HCEC 1CT (cell line): ENCODE measurements at regions not wholly inside any gene's neighbourhood (a gene's known extent, or its start where the extent isn't known, plus 50 kb on each side); places are given as distances from the start of the nearest gene placed in this dataset.
A peak's percentile ranks its signal among the peaks of the same experiment; 100 is the strongest.

ENCODE experiments used
- DNase-seq: peaks from one replicate; pipeline ENCODE4 v3.0.0-alpha.2; 2017

- DNase-seq = peak; percentile 64
Observed at GRCh38 chr12:68451261-68452077, 119.3 kb upstream of the MDM1 start.

DNA sequence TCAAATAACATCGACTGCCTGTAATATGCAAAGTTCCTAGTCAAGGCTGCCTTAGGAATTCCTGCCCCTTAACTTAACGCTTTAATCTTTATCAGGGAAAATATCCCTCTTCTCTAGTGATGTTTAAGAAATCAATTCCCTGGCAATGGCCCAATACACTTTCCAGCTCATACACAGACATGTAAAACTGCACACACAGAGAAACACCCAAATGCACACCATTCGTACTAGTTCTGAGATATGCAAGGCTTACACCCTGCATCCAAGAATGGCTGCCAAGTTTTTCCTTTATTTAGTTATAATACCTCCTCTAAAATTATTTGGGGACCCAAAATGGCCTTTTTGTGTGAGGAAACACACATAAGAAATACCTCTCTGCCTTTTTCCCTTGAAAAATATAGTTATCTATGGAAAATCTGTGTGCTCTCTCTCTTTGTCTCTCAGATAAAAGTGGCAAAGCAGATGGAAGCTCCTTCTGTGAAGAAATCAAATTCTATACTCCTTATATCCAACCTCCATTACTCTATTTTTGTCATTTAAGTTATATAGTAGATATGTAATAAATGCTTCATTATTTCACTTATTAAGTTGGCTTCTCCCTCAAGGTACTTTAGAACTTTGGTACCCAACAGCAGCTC lies 120.0 kb upstream of the MDM1 start:
- no peak for DNase-seq

- DNase-seq = no peak
Observed at GRCh38 chr12:68453278-68453677, 121.1 kb upstream of the MDM1 start.

DNA sequence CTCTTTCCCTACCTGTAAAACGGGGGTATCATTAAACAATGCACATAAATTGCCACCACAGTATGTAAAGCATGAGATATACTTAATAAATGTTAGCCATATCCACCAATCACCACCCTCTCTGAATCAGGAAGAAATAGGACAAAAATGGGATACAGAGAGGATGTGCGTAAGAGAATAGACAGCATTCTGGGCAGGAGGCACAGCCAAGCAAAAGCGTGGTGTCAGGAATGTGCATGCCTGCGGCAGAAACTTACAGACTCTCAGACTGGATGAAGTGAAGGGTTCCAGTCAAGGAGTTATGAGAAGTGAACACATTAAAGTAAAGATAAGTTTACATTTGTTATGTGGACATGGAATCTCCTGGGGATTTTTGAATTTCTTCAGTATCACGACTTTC lies 121.7 kb upstream of the MDM1 start:
- no peak for DNase-seq

DNA sequence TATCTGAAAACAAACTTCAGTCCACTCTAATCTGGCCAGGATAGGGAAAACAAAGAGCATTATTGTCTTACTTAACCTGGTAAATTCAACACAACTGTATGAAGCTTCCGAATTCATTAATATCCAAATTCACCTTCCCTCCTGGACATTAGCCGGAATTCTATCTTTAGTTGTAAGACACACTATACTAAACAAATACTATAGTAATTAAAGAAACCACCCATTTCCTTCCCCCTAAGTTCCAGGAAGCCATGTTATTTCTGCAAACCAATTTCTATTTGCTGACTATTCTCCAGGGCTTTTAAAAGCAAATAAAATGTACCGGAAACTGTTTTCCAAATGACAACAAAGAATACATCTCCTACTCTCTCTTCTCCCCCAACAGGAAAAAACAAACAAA lies 122.7 kb upstream of the MDM1 start:
- no peak for DNase-seq

GRCh38 chr12:68455691-68456345 lies 123.7 kb upstream of the MDM1 start:
- DNase-seq = no peak

DNA sequence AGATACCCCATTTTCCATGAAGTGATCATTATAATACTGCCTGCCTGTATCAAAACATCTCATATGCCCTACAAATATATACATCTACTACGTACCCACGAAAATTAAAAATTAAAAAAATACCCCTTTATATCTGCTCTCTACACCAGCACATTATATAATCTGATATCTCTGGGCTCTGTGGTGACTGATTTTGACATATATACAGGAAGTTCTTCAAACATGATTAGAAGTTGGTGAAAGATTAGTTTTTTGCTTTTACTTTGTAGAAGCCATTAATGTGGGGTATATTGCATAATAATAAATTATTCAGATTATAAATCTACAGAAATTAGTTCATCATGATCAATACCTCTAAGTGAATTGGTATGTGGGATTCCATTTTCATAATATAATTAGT lies 126.7 kb upstream of the MDM1 start:
- DNase-seq = no peak

GRCh38 chr12:68460236-68460635 lies 128.1 kb upstream of the MDM1 start:
- DNase-seq = no peak

DNA sequence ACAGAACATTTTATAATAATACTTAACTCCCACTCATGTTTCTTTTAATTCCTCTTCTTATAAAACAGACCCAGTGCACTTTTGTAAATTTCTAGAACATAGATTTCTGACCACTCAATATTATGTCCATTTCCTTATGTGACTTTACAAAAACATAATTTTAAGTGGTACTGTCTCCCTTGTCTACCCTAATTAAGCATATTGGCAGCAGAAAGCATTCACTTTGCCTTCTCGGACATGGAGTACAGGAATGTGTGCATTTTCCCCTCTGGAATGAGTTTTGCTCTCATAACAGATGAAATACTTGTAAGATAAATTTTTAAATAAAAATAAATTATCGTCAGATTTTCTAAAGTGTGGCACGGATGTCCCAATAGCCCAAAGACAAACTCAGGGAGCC lies 129.5 kb upstream of the MDM1 start:
- DNase-seq = no peak

DNA sequence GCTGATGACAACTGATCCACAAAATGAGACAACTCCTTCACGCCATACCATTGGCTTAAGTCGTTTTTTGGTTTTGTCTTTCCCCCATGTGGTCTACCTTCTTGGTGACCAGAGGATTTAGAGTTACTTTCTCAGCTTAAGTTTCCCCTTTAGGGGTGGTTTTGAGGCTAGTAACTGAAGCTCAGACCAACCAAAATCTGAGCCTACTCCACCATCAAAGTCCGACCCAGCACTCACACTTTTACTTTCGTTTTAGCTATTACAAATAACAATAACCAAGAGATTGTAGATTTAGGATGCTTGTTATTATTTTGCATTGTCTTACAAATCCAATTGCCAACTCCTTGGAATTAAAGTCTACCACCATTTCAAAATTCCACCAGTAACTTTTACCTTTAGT lies 130.6 kb upstream of the MDM1 start:
- no peak for DNase-seq

DNA sequence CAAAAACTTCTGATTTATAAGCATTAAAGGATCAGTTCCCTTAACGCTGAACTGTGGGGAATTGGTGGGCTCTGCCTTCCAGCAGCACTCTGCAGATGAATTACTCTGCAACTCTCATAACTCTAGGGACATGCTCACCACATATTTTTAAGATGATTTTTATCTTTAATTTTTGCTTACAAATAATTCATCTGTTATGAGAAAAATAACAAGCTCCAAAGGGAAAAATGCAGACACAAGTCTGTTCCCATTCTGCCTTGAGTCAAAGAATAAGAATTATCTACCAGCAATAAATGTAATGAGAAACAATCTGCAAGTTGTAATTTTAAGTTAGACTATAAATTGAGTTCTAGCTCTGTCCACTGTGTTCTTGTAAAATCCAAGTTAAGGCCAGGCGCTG lies 133.1 kb upstream of the MDM1 start:
- DNase-seq = no peak

- no peak for DNase-seq
Observed at GRCh38 chr12:68467514-68467913, 135.4 kb upstream of the MDM1 start.

- no peak for DNase-seq
Observed at GRCh38 chr12:68468036-68468435, 135.9 kb upstream of the MDM1 start.

DNA sequence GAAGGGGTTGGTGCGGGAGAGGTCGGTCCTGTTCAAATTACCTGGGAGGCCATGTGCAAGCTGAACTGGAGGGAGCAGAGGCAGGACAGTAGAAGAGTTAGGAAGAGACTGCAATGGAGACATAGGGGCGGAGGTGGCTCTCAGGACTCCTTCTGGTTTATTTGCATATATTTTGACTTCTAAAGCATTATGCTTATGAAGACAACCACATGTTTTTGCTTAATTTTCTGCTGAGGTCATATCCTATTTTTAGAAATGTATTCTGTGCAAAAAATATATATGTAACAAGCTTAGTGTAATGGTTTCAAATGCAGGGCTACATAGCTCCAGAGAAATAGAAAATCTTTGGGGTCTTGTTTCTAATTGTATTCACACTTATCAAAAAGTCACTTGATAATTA lies 137.0 kb upstream of the MDM1 start:
- no peak for DNase-seq

DNA sequence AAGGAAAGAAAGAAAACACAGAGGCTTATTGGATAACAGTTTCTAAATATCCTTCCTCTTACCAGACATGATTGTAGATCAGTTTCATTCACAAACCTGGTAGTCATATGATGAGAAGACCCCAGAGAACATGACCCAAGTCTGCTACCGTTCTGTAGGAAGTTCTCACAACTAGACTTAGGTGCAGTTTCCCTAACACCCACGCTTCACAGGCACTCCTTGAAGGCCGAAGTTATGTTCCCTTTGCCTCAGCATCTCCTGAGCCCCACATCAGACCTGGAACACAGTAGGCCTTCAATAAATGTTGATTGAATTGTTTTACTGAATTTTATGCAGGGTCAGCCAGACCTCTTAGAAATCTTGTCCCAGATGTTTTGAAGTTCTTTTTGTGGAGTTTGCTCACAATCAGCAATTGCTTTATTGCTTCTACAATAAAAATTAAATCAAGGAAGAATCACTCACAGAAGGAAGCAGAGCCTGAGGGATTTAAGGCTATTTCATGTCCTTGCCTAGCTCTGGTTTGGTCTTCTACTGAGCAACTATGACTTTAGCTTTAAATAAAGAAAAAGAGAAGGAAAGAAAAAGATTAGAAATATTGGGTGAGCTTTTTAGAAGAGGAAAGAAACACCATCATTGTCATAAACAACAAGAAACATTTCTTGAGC lies 138.6 kb upstream of the MDM1 start:
- no peak for DNase-seq

- DNase-seq = no peak
Observed at GRCh38 chr12:68474467-68475204, 136.1 kb upstream of the RAP1B start.

- DNase-seq = no peak
Observed at GRCh38 chr12:68476794-68477193, 133.9 kb upstream of the RAP1B start.

DNA sequence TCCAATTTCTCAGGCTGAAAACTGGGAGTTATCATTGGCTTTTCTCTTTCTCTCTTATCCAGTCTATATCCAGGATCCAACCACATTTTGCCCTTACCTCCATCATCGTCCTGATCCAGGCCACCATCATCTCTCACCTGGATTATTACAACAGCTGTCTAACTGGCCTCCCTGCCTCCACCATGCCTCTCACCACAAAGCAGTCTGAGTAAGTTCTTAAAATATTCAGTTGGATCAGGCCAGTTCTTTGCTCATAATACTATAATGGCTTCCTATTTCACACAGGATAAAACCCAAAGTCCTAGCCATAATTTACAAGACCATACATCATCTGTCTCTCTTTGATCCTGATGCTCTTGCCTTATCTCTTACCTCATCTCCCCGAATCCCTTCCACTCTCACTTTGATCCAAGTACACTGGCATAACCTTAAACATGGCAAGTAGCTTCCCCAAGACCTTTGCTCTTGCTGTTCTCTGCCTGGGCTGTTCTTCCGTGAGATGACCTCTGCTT lies 133.4 kb upstream of the RAP1B start:
- peak; percentile 32 for DNase-seq

GRCh38 chr12:68477906-68478305 lies 132.8 kb upstream of the RAP1B start:
- no peak for DNase-seq

DNA sequence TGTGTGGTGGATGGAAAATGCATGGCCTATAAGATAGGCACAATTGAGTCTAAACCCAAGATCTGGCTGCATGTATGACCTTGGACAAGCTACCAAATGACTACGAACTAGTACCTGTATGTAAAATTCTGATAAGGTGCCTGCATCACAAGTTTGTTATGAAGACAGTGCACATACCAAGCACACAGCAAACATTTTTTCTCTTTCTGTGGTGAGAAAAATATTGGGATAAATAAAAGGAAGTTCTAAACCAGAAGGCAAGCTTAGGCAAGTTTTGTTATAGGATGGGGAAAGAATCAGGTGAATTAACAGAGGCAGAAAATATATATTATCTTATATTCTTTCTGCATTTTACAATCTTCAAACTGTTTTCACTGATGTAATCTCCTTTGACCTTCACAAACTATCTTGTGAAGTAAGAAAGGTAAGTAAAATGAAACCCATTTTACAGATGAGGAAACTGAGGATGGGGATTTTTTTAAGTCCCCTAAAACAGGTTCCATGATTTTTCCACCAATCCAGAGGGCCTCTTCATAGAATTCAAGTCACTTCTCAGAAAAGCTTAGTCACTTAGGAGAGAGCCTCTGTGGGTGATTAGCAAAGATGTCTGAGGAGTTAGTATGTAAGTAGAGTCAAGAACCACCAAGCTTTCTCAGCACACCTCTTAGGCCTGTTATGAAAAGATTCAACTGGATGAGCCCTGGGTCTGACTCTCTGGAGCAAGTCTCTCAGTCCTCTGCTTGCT lies 132.0 kb upstream of the RAP1B start:
- DNase-seq = no peak

GRCh38 chr12:68479261-68479895 lies 131.3 kb upstream of the RAP1B start:
- no peak for DNase-seq
